LNCAP (cell line): ENCODE measurements at regions not wholly inside any gene's neighbourhood (a gene's known extent, or its start where the extent isn't known, plus 50 kb on each side); places are given as distances from the start of the nearest gene placed in this dataset.

Source experiments
- CTCF ChIP-seq: fragments of 450-650 bp; IDR thresholded peaks from 2 replicates; pipeline ENCODE4 v1.5.1; 2017; ENCODE audit warnings: mild to moderate bottlenecking

DNA sequence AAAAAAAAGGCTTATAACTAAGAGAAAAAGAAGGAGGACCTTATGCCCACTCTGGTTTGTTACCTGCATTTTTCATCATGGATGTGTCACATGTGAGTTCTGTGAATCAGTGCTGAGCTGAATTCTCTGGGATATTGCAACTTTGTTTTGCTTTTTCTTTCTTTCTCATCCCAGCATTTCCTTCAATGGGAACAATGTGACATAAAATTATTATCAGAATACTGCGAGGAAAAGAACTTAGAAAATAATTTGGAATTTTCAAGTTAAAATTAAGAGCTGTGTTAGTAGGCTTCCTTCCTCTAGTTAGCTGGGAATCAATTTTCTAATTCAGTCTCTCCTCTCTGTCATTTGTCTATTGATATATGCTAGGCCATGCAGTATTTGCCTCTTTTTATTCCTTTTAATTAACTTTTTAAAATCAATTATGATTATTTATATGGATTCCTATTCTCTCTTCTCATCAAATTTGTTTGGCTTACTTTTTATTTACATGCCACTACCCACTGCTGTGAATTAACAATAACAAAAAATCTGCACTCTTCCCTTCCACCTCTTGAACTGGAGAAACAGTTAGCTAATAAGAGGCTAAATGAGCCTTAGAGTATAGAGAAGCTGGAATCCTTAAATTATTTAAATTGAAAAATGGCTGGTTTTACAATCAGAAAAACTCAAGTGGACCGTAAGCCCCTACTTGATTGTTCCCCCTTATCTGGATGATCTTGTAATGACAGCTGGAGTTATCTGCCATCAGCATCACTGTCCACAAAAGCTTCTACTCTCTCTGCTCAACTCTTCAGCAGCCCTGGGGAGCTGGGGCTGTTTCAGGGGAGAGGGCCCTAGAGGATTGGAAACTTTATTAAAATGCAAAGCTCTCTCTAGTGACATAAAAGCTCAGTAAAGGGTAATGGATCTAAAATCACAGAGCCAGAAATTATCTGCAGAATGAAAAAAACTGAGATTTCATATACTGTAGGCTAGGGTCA is 95.3 kb upstream of the SOX2 start:
- no peak for TF ChIP-seq CTCF

DNA sequence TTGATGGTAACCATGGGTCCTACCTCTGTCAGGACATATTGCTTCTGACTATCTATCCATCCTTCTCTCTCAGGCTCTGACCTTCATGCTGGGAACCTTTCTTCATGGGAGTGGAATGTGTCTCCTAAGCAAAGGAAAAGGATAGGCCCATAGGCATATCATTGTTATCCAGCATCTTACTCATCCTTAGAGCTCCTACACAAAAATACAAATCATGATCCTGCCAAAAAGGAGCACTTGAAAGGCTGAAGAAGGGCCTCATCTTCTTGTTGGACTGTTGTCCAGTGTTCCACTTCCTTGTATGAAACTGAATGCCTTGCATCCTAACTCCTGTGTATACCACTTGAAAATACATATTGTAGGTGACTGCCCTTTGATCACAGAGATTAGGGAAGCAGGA is 96.1 kb upstream of the SOX2 start:
- TF ChIP-seq CTCF: no peak

DNA sequence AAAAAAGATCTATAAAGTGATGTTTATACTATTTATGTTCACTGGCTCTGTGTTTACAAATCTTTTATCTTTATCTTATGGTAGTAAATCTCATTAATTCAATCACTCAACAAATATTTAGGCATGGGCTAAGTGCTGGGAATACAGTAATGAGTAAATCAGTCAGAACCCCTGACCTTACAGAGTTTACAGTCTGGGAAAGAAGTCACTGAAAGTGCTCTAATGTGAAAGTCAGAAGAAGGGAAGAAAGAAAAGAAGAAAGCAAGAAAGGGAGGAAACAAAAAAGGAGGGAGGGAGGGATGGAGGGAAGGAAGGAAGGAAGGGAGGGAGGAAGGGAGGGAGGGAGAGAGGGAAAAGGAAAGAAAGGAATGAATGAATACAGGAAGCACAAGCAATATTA is 96.8 kb upstream of the SOX2 start:
- no peak for TF ChIP-seq CTCF

DNA sequence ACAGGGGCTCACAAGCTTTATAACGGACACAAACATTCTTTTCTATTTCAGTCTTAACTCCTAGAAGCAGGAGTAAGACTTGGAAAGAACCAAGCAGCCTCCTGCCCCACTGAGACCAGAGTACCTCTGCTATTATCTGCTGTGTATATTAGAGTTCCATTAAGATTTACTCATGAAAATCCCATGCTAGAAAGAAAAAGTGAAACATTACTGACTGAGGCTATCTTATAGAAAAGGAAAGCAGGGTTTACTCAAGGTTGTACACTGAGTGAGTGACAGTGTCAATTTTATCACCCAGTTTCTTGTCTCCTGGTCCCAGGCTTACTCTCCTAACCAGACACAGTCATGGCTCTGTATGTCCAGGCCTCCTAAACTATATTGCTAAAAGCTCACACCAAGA is 97.9 kb upstream of the SOX2 start:
- TF ChIP-seq CTCF: no peak

DNA sequence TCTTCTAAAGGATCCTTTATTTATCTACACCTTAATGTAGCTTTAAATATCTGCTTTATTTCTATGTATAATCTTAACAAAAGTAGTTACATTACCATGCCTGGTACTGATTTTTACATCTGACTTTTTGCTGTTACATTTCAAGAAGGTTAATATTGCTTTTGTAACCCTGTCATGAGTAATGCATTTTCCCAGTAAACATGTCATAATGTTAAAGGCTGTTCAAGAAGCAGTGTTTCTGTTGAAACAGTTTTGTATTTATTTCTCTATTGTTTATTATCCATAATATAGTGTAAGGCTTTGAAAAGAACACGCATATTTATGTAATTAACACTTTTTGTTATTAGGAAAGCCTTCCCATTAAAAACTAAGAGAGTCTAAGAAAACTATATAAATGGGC is 98.5 kb upstream of the SOX2 start:
- TF ChIP-seq CTCF: no peak

DNA sequence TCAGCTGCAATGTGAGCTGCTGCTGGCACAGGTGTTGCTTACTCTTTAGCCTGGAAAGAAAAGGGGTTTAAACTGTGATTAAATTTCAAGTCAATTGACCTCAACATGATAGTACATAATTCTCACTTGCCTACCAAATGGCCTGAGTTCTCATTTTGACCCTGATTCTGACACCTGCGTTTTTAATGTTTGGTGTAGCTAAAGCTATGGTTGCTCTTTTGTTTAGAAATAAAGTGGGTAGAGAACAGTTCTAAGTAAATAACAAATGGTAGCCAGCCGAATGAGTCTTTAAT is 100.8 kb upstream of the SOX2 start:
- no peak for TF ChIP-seq CTCF

- TF ChIP-seq CTCF: no peak
Observed at GRCh38 chr3:181610083-181610972, 101.4 kb upstream of the SOX2 start.
